GM12865 (cell line): ENCODE measurements at regions not wholly inside any gene's neighbourhood (a gene's known extent, or its start where the extent isn't known, plus 50 kb on each side); places are given as distances from the start of the nearest gene placed in this dataset.

ENCODE experiments used
- DNase-seq: peaks from one replicate; pipeline ENCODE4 v3.0.0; 2010; ENCODE audit warnings: low read depth
- H3K4me3 ChIP-seq: 2 replicates; pipeline ENCODE4 v1.5.1; 2011; ENCODE audit warnings: mild to moderate bottlenecking, low read depth, low read length, control low read depth
- CTCF ChIP-seq: IDR thresholded peaks from 2 replicates; pipeline ENCODE4 v1.5.1; 2011; ENCODE audit warnings: low read length, control low read depth, low read depth, inconsistent platforms; ENCODE audit not compliant: insufficient read depth; ENCODE audit errors: missing control alignments

- no peak for DNase-seq
- no peak overlapping the region for H3K4me3 ChIP-seq
- no peak for TF ChIP-seq CTCF
These were observed 50.6 kb upstream of the FSIP2 start for GRCh38 chr2:185687967-185688366.
